WTC11 (cell line): ENCODE measurements at regions not wholly inside any gene's neighbourhood (a gene's known extent, or its start where the extent isn't known, plus 50 kb on each side); places are given as distances from the start of the nearest gene placed in this dataset.

Experiments used
- ATAC-seq: fragments of 200-7000 bp; cut with Tn5 transposase; 2 replicates; pipeline ENCODE4 v1.10.0; 2021; ENCODE audit warnings: mild to moderate bottlenecking, moderate library complexity
- CTCF ChIA-PET: fragments of 300-600 bp; sonication (Branson Sonifier 250); formaldehyde crosslinking; loops from one replicate; lab custom pipeline; 2021; ENCODE audit warnings: antibody characterized with exemption; lab: Charles Lee
- POLR2A ChIA-PET: fragments of 350-600 bp; sonication (Branson Sonifier 250); formaldehyde crosslinking; loops from one replicate; lab custom pipeline; 2021; ENCODE audit warnings: antibody characterized with exemption; lab: Charles Lee
- DNase-seq: peaks from one replicate; pipeline ENCODE4 v3.0.0; 2021; ENCODE audit warnings: low spot score
- H3K27ac Mint-ChIP-seq: 2 replicates; pipeline ENCODE4 v1.8.0; 2021; ENCODE audit warnings: mixed read lengths
- H3K27me3 Mint-ChIP-seq: 2 replicates; pipeline ENCODE4 v1.8.0; 2021; ENCODE audit warnings: low read depth, mild to moderate bottlenecking, moderate library complexity, mixed read lengths
- H3K36me3 Mint-ChIP-seq: 2 replicates; pipeline ENCODE4 v1.8.0; 2021; ENCODE audit warnings: mixed read lengths
- H3K4me1 Mint-ChIP-seq: 2 replicates; pipeline ENCODE4 v1.8.0; 2022; ENCODE audit warnings: mixed read lengths
- H3K4me3 Mint-ChIP-seq: 2 replicates; pipeline ENCODE4 v1.8.0; 2021; ENCODE audit warnings: mild to moderate bottlenecking, moderate library complexity, mixed read lengths
- H3K9me3 Mint-ChIP-seq: 2 replicates; pipeline ENCODE4 v1.8.0; 2021; ENCODE audit warnings: mixed read lengths
- ARID4B ChIP-seq: sonication (generic); formaldehyde crosslinking; IDR thresholded peaks from 2 replicates; pipeline ENCODE4 v1.8.0; 2023; ENCODE audit warnings: missing genetic modification reagents, mild to moderate bottlenecking, borderline replicate concordance
- ELF4 ChIP-seq: sonication (generic); formaldehyde crosslinking; IDR thresholded peaks from 2 replicates; pipeline ENCODE4 v1.8.1; 2022; ENCODE audit warnings: low read depth, mild to moderate bottlenecking, moderate library complexity, missing genetic modification reagents
- ESRRA ChIP-seq: sonication (generic); formaldehyde crosslinking; IDR thresholded peaks from 2 replicates; pipeline ENCODE4 v1.8.1; 2022; ENCODE audit warnings: mild to moderate bottlenecking, missing genetic modification reagents, borderline replicate concordance
- FOXK1 ChIP-seq: sonication (generic); formaldehyde crosslinking; IDR thresholded peaks from 2 replicates; pipeline ENCODE4 v1.8.0; 2022; ENCODE audit warnings: mild to moderate bottlenecking, moderate library complexity, missing genetic modification reagents
- JUN ChIP-seq: sonication (generic); formaldehyde crosslinking; IDR thresholded peaks from 2 replicates; pipeline ENCODE4 v1.8.0; 2023; ENCODE audit warnings: mild to moderate bottlenecking, missing genetic modification reagents
- KAT7 ChIP-seq: sonication (generic); formaldehyde crosslinking; IDR thresholded peaks from 2 replicates; pipeline ENCODE4 v1.8.1; 2023; ENCODE audit warnings: missing genetic modification reagents, mild to moderate bottlenecking, borderline replicate concordance
- NFATC4 ChIP-seq: fragments of 250-450 bp; sonication (Bioruptor Pico); IDR thresholded peaks from 2 replicates; pipeline ENCODE4 v1.9.0; 2021; ENCODE audit warnings: mild to moderate bottlenecking
- RORB ChIP-seq: fragments of 250-450 bp; sonication (Bioruptor Pico); IDR thresholded peaks from 2 replicates; pipeline ENCODE4 v1.9.0; 2021; ENCODE audit warnings: mild to moderate bottlenecking
- SOX15 ChIP-seq: fragments of 250-450 bp; sonication (Bioruptor Pico); IDR thresholded peaks from 2 replicates; pipeline ENCODE4 v1.9.0; 2021; ENCODE audit warnings: mild to moderate bottlenecking
- ZMAT4 ChIP-seq: fragments of 250-450 bp; sonication (Bioruptor Pico); IDR thresholded peaks from 2 replicates; pipeline ENCODE4 v1.9.0; 2021; ENCODE audit warnings: mild to moderate bottlenecking
- ZNF121 ChIP-seq: sonication (generic); formaldehyde crosslinking; IDR thresholded peaks from 2 replicates; pipeline ENCODE4 v1.8.0; 2023; ENCODE audit warnings: missing genetic modification reagents
- ZNF138 ChIP-seq: sonication (generic); formaldehyde crosslinking; conservative IDR thresholded peaks from 2 replicates; pipeline ENCODE4 v1.8.1; 2022; ENCODE audit warnings: mild to moderate bottlenecking, moderate library complexity, missing genetic modification reagents
- ZNF317 ChIP-seq: sonication (generic); formaldehyde crosslinking; IDR thresholded peaks from 2 replicates; pipeline ENCODE4 v1.8.1; 2023; ENCODE audit warnings: low read depth, mild to moderate bottlenecking, moderate library complexity, missing genetic modification reagents, borderline replicate concordance
- ZNF423 ChIP-seq: fragments of 250-450 bp; sonication (Bioruptor Pico); IDR thresholded peaks from 2 replicates; pipeline ENCODE4 v2.1.2; 2022; ENCODE audit warnings: mild to moderate bottlenecking, moderate library complexity
- ZNF671 ChIP-seq: fragments of 250-450 bp; sonication (Bioruptor Pico); IDR thresholded peaks from 2 replicates; pipeline ENCODE4 v1.8.0; 2021; ENCODE audit warnings: mild to moderate bottlenecking
- TF ChIP-seq, protein P1 (sequence below): sonication (generic); formaldehyde crosslinking; IDR thresholded peaks from 2 replicates; pipeline ENCODE4 v1.8.1; 2022; ENCODE audit warnings: mild to moderate bottlenecking, moderate library complexity, missing genetic modification reagents
- TF ChIP-seq, protein P2 (sequence below): sonication (generic); formaldehyde crosslinking; IDR thresholded peaks from 2 replicates; pipeline ENCODE4 v1.8.1; 2023; ENCODE audit warnings: mild to moderate bottlenecking, missing genetic modification reagents, borderline replicate concordance
- TF ChIP-seq, protein P3 (sequence below): sonication (generic); formaldehyde crosslinking; IDR thresholded peaks from 2 replicates; pipeline ENCODE4 v1.8.1; 2022; ENCODE audit warnings: missing genetic modification reagents, borderline replicate concordance
- TF ChIP-seq, protein P4 (sequence below): fragments of 250-450 bp; sonication (Bioruptor Pico); IDR thresholded peaks from 2 replicates; pipeline ENCODE4 v1.8.0; 2021; ENCODE audit warnings: mild to moderate bottlenecking
- TF ChIP-seq, protein P5 (sequence below): fragments of 250-450 bp; sonication (Bioruptor Pico); IDR thresholded peaks from 2 replicates; pipeline ENCODE4 v2.1.2; 2022; ENCODE audit warnings: mild to moderate bottlenecking, moderate library complexity

DNA sequence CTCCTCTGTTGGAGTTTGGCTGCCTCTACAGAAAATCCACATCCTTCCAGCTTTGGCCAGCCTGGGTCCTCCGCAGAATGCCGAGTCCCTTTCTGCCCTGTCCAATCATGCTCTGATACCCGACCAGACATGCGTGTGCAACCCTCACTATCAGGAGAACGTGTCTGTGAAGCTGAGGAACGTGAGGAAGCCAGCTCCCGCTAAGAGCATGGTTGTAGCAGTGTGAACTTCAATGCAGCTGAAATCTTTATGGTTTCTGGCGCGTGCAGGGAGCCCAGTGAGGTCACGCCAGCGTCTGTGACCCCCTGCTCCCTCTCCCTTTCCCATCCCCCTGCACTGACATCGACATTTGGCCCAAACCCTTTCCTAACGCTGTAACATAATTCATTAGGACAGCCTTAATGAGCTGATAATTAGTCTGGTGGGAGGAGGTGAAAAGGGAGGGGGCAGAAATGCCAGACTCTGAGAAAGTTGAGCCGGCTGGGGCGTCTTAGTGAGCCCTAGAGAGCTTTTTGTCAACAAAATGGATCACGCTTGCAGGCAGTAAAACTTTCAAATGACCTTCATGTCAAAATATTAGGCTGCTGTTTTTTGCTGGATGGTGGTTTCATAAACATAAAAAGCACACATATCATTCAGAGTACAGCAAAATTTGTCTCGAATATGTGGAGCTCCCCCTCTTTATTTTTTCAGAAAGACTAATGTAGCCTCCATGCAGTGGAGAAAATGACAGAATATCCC, 423.3 kb downstream of the QKI start:
- no peak for DNase-seq
- Mint-ChIP-seq H3K4me3 (no peak overlapping the region), H3K27me3 (no peaks in the 10 kb centered on the region; the same call in 1 of the 2 replicates), H3K36me3 (peaks cover 15% of the 10 kb centered on the region), H3K9me3 (peaks cover 24% of the 10 kb centered on the region), H3K4me1 (peaks cover 9% of the 10 kb centered on the region), H3K27ac (no peak overlapping the region)
- POLR2A ChIA-PET: interaction anchor here (0.7 kb wide), 1 partner anchor 8 kb away, joined by 3 read pairs; no protein-coding TSS in a partner anchor
- CTCF ChIA-PET: no interaction called here
- no peak for ATAC-seq
- TF ChIP-seq, protein P1, sequence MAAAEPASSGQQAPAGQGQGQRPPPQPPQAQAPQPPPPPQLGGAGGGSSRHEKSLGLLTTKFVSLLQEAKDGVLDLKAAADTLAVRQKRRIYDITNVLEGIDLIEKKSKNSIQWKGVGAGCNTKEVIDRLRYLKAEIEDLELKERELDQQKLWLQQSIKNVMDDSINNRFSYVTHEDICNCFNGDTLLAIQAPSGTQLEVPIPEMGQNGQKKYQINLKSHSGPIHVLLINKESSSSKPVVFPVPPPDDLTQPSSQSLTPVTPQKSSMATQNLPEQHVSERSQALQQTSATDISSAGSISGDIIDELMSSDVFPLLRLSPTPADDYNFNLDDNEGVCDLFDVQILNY: no peak
- TF ChIP-seq ELF4 (CRISPR knock-in tag) (no peak), NFATC4 (no peak), ARID4B (no peak), ZNF423 (CRISPR knock-in tag) (no peak), FOXK1 (no peak), ZNF138 (CRISPR knock-in tag) (no peak), KAT7 (CRISPR knock-in tag) (no peak)
- TF ChIP-seq, protein P2, sequence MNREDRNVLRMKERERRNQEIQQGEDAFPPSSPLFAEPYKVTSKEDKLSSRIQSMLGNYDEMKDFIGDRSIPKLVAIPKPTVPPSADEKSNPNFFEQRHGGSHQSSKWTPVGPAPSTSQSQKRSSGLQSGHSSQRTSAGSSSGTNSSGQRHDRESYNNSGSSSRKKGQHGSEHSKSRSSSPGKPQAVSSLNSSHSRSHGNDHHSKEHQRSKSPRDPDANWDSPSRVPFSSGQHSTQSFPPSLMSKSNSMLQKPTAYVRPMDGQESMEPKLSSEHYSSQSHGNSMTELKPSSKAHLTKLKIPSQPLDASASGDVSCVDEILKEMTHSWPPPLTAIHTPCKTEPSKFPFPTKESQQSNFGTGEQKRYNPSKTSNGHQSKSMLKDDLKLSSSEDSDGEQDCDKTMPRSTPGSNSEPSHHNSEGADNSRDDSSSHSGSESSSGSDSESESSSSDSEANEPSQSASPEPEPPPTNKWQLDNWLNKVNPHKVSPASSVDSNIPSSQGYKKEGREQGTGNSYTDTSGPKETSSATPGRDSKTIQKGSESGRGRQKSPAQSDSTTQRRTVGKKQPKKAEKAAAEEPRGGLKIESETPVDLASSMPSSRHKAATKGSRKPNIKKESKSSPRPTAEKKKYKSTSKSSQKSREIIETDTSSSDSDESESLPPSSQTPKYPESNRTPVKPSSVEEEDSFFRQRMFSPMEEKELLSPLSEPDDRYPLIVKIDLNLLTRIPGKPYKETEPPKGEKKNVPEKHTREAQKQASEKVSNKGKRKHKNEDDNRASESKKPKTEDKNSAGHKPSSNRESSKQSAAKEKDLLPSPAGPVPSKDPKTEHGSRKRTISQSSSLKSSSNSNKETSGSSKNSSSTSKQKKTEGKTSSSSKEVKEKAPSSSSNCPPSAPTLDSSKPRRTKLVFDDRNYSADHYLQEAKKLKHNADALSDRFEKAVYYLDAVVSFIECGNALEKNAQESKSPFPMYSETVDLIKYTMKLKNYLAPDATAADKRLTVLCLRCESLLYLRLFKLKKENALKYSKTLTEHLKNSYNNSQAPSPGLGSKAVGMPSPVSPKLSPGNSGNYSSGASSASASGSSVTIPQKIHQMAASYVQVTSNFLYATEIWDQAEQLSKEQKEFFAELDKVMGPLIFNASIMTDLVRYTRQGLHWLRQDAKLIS (CRISPR knock-in tag): no peak

- ATAC-seq (no peak), DNase-seq (no peak)
- Mint-ChIP-seq H3K9me3 (peaks cover 19% of the 10 kb centered on the region), H3K27me3 (no peaks in the 10 kb centered on the region; the same call in 1 of the 2 replicates), H3K4me3 (no peak overlapping the region), H3K36me3 (peaks cover 9% of the 10 kb centered on the region), H3K27ac (no peak overlapping the region), H3K4me1 (peaks cover 9% of the 10 kb centered on the region)
- ChIA-PET CTCF (no interaction called here), POLR2A (interaction anchor here (0.7 kb wide), 1 partner anchor 156 kb away, joined by 3 read pairs; no protein-coding TSS in a partner anchor)
- TF ChIP-seq ZMAT4 (CRISPR knock-in tag) (no peak), ZNF317 (CRISPR knock-in tag) (no peak), RORB (CRISPR knock-in tag) (no peak), SOX15 (no peak), ZNF121 (CRISPR knock-in tag) (no peak), JUN (CRISPR knock-in tag) (no peak), ZNF671 (CRISPR knock-in tag) (no peak), ESRRA (CRISPR knock-in tag) (no peak)
- TF ChIP-seq, protein P3, sequence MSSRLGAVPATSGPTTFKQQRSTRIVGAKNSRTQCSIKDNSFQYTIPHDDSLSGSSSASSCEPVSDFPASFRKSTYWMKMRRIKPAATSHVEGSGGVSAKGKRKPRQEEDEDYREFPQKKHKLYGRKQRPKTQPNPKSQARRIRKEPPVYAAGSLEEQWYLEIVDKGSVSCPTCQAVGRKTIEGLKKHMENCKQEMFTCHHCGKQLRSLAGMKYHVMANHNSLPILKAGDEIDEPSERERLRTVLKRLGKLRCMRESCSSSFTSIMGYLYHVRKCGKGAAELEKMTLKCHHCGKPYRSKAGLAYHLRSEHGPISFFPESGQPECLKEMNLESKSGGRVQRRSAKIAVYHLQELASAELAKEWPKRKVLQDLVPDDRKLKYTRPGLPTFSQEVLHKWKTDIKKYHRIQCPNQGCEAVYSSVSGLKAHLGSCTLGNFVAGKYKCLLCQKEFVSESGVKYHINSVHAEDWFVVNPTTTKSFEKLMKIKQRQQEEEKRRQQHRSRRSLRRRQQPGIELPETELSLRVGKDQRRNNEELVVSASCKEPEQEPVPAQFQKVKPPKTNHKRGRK (CRISPR knock-in tag): no peak
- TF ChIP-seq, protein P4, sequence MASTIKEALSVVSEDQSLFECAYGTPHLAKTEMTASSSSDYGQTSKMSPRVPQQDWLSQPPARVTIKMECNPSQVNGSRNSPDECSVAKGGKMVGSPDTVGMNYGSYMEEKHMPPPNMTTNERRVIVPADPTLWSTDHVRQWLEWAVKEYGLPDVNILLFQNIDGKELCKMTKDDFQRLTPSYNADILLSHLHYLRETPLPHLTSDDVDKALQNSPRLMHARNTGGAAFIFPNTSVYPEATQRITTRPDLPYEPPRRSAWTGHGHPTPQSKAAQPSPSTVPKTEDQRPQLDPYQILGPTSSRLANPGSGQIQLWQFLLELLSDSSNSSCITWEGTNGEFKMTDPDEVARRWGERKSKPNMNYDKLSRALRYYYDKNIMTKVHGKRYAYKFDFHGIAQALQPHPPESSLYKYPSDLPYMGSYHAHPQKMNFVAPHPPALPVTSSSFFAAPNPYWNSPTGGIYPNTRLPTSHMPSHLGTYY (CRISPR knock-in tag): no peak
- TF ChIP-seq, protein P5, sequence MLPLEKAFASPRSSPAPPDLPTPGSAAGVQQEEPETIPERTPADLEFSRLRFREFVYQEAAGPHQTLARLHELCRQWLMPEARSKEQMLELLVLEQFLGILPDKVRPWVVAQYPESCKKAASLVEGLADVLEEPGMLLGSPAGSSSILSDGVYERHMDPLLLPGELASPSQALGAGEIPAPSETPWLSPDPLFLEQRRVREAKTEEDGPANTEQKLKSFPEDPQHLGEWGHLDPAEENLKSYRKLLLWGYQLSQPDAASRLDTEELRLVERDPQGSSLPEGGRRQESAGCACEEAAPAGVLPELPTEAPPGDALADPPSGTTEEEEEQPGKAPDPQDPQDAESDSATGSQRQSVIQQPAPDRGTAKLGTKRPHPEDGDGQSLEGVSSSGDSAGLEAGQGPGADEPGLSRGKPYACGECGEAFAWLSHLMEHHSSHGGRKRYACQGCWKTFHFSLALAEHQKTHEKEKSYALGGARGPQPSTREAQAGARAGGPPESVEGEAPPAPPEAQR: no peak
Observed at GRCh38 chr6:163836876-163837690, 422.6 kb downstream of the QKI start.
